Activated naive CD8-positive, alpha-beta T cell treated with anti-CD3 and anti-CD28 coated beads, Interleukin-2, amount 10 ng/mL, durations not matched to agents 7 days and 5 days (primary cell): ENCODE measurements at regions not wholly inside any gene's neighbourhood (a gene's known extent, or its start where the extent isn't known, plus 50 kb on each side); places are given as distances from the start of the nearest gene placed in this dataset.

ENCODE experiments used
- ATAC-seq: fragments of 150-1000 bp; cut with Tn5 transposase; one replicate; pipeline ENCODE4 v1.10.0; 2021; ENCODE audit warnings: low read depth, moderate library complexity
- POLR2A ChIA-PET: fragments of 350-600 bp; sonication (Branson Sonifier 250); formaldehyde crosslinking; loops from one replicate; lab custom pipeline; 2021; ENCODE audit warnings: antibody characterized with exemption; lab: Charles Lee
- DNase-seq: peaks from one replicate; pipeline ENCODE4 v3.0.0; 2021
- H3K27ac Mint-ChIP-seq: one replicate; pipeline ENCODE4 v1.8.0; 2022; ENCODE audit warnings: mild to moderate bottlenecking, mixed read lengths
- H3K27me3 Mint-ChIP-seq: one replicate; pipeline ENCODE4 v1.8.0; 2022; ENCODE audit warnings: mild to moderate bottlenecking, moderate library complexity, mixed read lengths
- H3K36me3 Mint-ChIP-seq: one replicate; pipeline ENCODE4 v1.8.0; 2021; ENCODE audit warnings: mild to moderate bottlenecking, mixed read lengths
- H3K4me1 Mint-ChIP-seq: one replicate; pipeline ENCODE4 v1.8.0; 2021; ENCODE audit warnings: mixed read lengths
- H3K4me3 Mint-ChIP-seq: one replicate; pipeline ENCODE4 v1.8.0; 2022; ENCODE audit warnings: mild to moderate bottlenecking, moderate library complexity, mixed read lengths
- H3K9me3 Mint-ChIP-seq: one replicate; pipeline ENCODE4 v1.8.0; 2021; ENCODE audit warnings: mixed read lengths

DNA sequence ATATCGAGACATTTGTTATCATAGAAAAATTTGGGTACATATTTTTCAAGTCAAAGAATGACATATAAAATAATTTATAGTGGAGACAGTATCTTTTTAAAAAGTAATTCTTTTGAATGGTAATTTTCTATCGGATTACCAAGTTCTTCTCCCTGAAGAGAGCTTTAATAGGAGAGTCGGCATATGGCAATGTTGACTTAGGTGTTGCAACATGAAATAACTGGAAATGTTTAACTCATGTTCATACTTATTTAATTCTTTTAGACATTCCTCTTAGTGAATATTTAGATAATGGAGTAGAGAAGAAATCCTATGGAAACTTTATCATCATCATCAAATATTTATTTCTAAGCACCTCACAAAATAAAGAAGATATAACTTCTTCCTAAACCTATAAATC is 118.2 kb upstream of the CTNND2 start:
- H3K27me3 Mint-ChIP-seq: no peaks in the 10 kb centered on the region
- no peaks in the 10 kb centered on the region for H3K36me3 Mint-ChIP-seq
- ATAC-seq (no peak), DNase-seq (no peak)
- H3K9me3 Mint-ChIP-seq: no peaks in the 10 kb centered on the region
- H3K27ac Mint-ChIP-seq: no peak overlapping the region
- no peaks in the 10 kb centered on the region for H3K4me1 Mint-ChIP-seq
- H3K4me3 Mint-ChIP-seq: no peak overlapping the region
- POLR2A ChIA-PET: no interaction called here

DNA sequence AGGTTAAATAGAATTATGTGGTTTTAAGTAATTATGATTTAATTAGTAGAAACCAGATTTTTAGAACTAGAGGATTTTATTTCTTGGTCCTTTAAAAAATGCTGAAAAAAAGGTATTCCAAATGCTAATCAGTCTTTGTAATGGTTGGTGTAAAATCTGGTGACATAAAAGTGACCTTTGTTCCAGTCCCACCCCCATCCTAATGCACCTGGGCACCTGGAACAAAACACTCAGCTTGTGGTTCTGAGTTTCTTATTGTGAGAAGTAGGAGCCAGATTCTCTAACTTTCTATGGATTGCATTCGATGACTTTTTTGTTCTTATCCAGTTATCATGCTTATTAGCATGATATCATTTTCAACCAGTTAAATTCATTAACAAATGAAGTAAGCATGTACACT is 115.1 kb upstream of the CTNND2 start:
- Mint-ChIP-seq H3K9me3 (peaks cover 1% of the 10 kb centered on the region), H3K4me1 (no peaks in the 10 kb centered on the region), H3K27me3 (no peaks in the 10 kb centered on the region), H3K36me3 (no peaks in the 10 kb centered on the region), H3K4me3 (no peak overlapping the region), H3K27ac (no peak overlapping the region)
- POLR2A ChIA-PET: no interaction called here
- ATAC-seq: no peak
- no peak for DNase-seq

DNA sequence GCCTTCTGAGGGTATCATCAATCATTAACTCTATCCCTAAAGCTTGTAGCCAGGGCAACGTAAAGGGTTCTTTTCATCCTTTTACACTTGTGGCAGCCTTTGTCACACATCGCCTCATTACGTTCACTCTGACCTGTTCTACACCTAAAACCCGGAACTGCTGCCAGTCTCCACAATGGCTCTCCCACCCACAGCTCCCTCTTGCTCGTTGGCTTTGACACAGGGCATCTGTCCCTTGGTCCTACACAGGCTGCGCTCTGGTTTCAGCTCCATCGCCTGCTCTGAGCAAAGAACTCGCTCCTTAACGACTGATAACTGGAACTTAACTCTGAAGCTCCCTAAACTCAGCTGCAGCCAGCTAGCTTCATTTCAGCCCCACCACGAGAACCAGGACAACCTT is 112.8 kb upstream of the CTNND2 start:
- no peak for DNase-seq
- Mint-ChIP-seq H3K27ac (no peak overlapping the region), H3K36me3 (no peaks in the 10 kb centered on the region), H3K4me3 (no peak overlapping the region), H3K9me3 (peaks cover 3% of the 10 kb centered on the region), H3K4me1 (no peaks in the 10 kb centered on the region), H3K27me3 (no peaks in the 10 kb centered on the region)
- ATAC-seq: no peak
- POLR2A ChIA-PET: no interaction called here

DNA sequence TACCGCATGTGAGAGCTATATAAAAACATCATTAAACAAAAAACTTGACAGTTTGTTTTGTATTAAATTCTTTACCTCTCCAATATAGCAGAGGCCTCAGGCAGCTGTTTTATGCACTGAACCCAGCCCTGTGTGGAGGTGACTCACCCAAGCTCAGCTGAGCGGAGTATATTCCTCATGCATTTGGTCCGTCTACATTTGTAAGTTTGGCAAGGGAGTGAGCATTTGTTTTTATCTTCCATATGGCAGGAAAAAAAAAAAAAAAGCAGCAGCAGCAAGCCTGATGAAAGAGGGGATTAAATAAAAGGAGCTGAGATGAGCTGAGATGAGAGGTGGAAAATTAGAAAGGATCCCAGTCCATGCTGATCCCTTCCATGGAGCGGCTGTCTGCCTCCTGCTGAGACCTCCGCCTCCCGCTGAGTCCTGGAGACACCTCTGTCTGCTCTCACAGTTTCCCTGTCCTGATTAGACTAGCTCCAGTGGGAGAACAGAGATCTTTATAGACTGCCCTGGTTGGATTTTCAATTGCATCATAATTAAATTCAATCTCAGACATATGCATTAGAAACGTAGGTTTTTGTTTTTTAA is 112.0 kb upstream of the CTNND2 start:
- Mint-ChIP-seq H3K9me3 (peaks cover 3% of the 10 kb centered on the region), H3K4me1 (no peaks in the 10 kb centered on the region), H3K27me3 (no peaks in the 10 kb centered on the region), H3K4me3 (no peak overlapping the region), H3K36me3 (no peaks in the 10 kb centered on the region), H3K27ac (no peak overlapping the region)
- POLR2A ChIA-PET: no interaction called here
- ATAC-seq (no peak), DNase-seq (no peak)

DNA sequence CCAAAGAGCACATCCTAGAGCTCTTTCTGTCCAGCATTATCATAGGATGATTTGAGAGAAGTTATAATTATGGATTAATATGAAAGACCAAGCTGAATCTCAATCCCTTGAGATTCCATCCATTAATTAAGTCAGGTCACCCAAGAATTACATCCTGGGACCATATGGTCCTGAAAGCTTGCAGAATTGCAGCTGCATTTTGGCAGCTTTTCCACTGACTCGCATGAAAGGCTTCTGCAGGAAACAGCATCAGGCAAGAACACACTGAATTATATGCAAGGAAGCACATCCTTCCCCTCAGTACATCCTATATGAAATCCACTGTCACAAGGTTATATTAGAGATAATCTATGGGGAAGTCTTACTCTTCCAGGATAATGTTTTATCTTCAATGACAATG is 109.1 kb upstream of the CTNND2 start:
- POLR2A ChIA-PET: no interaction called here
- no peak overlapping the region for H3K27ac Mint-ChIP-seq

DNA sequence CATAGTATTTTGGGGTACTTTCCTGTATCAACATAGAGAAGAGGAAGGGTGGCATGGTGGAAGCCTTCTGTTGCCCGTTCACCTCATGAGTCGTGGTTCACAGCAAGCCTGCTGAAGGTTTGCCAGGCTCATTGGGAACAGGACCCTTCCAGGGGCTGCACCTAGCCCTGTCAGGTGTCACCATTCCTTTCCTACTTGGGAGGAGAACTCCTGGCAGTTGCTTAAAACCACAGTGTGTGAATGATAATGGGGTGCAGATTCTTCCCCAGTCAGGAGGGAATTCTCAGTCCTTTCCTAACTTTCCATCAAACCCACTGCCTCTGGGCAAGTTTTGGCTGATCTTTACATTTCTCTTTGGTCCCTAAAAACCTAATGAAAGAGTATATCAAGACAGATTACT is 99.4 kb upstream of the CTNND2 start:
- H3K36me3 Mint-ChIP-seq: no peaks in the 10 kb centered on the region
- H3K4me3 Mint-ChIP-seq: no peak overlapping the region
- no peaks in the 10 kb centered on the region for H3K4me1 Mint-ChIP-seq
- H3K27ac Mint-ChIP-seq: no peak overlapping the region
- POLR2A ChIA-PET: no interaction called here
- DNase-seq: no peak
- ATAC-seq: no peak
- H3K27me3 Mint-ChIP-seq: no peaks in the 10 kb centered on the region
- no peaks in the 10 kb centered on the region for H3K9me3 Mint-ChIP-seq

More for the DNA sequence above, 109.1 kb upstream of the CTNND2 start:
- ATAC-seq: no peak
- Mint-ChIP-seq H3K9me3 (peaks cover 3% of the 10 kb centered on the region), H3K4me3 (no peak overlapping the region), H3K27me3 (no peaks in the 10 kb centered on the region), H3K36me3 (no peaks in the 10 kb centered on the region), H3K4me1 (no peaks in the 10 kb centered on the region)
- no peak for DNase-seq

DNA sequence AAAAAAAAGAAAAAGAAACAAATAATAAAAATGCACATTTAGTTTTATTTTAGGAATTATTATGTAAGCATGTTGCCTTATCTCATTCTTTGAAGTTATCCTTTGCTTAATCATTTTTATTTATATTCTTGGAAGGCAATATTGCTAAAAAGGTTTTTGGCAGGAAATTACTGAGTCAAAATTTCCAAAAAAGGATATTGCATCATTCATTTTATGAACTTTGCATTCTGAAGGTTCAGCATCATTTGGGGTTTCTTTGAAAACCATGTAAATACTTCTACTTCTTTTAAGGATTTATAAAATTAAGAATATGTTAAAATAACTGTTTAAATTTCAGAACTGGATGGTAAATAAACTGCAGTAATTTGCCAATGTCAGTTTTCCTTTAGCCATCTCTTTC is 94.2 kb upstream of the CTNND2 start:
- no peak overlapping the region for H3K27ac Mint-ChIP-seq
- peaks cover 9% of the 10 kb centered on the region for H3K9me3 Mint-ChIP-seq
- no peak overlapping the region for H3K4me3 Mint-ChIP-seq
- no peaks in the 10 kb centered on the region for H3K27me3 Mint-ChIP-seq
- POLR2A ChIA-PET: no interaction called here
- no peaks in the 10 kb centered on the region for H3K36me3 Mint-ChIP-seq
- no peak for ATAC-seq
- no peaks in the 10 kb centered on the region for H3K4me1 Mint-ChIP-seq
- DNase-seq: no peak

DNA sequence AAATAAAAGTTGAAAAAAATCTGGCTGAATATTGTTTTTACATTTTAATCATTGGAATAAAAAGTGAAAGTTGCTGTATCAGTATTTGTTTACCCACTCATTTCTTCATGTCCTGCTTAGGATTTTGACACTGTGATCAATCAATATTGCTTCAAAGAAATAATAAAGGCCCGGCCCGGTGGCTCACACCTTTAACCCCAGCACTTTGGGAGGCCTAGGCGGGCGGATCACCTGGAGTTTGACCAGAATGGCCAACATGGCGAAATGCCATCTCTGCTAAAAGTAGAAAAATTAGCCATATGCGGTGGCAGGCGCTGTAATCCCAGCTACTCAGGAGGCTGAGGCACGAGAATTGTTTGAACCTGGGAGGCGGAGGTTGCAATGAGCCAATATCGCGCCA is 93.7 kb upstream of the CTNND2 start:
- no peak for DNase-seq
- Mint-ChIP-seq H3K27me3 (no peaks in the 10 kb centered on the region), H3K27ac (no peak overlapping the region), H3K36me3 (no peaks in the 10 kb centered on the region), H3K4me1 (no peaks in the 10 kb centered on the region), H3K4me3 (no peak overlapping the region), H3K9me3 (peaks cover 9% of the 10 kb centered on the region)
- ATAC-seq: no peak
- POLR2A ChIA-PET: no interaction called here

DNA sequence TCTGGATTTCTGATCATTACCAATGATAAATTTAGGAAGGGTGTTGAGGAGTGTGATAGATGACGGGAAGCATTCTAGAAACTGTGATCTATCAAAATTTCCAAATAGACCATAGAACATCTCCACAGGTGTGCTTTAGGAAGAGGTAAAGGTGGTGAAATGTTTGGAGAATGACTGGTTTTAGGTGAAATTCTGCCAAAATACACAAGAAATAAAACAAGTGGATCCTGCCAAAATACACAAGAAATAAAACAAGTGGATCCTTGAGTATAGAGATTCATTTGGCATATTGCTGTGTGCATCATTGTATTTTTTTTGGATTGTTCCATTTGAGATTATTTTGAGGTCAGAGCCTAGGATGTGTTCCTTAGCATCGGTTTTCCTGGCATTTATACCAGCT is 88.3 kb upstream of the CTNND2 start:
- Mint-ChIP-seq H3K27me3 (no peaks in the 10 kb centered on the region), H3K36me3 (no peaks in the 10 kb centered on the region), H3K4me3 (no peak overlapping the region), H3K4me1 (no peaks in the 10 kb centered on the region), H3K27ac (no peak overlapping the region), H3K9me3 (peaks cover 9% of the 10 kb centered on the region)
- ATAC-seq (no peak), DNase-seq (no peak)
- POLR2A ChIA-PET: no interaction called here

DNA sequence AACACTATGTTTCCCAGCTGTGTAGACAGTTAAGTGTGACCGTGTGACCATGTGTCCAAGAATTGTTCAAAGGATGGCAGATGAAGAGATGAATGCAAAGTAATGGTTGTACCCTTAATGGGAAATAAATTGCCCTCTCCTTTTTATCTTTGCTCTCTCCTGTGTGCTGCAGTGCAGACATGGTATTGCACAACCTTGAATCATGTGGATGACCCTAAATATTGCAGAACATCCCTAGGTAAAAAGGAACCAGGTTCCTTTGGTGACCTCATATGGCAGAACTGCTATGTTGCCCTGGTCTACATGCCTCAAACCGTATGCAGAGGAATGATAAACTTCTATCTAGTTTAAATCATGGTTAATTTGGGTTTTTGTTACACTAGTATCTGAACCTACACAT is 81.7 kb upstream of the CTNND2 start:
- H3K4me1 Mint-ChIP-seq: no peaks in the 10 kb centered on the region
- POLR2A ChIA-PET: no interaction called here
- H3K9me3 Mint-ChIP-seq: no peaks in the 10 kb centered on the region
- no peaks in the 10 kb centered on the region for H3K36me3 Mint-ChIP-seq
- no peaks in the 10 kb centered on the region for H3K27me3 Mint-ChIP-seq
- ATAC-seq (no peak), DNase-seq (no peak)
- no peak overlapping the region for H3K27ac Mint-ChIP-seq
- no peak overlapping the region for H3K4me3 Mint-ChIP-seq

DNA sequence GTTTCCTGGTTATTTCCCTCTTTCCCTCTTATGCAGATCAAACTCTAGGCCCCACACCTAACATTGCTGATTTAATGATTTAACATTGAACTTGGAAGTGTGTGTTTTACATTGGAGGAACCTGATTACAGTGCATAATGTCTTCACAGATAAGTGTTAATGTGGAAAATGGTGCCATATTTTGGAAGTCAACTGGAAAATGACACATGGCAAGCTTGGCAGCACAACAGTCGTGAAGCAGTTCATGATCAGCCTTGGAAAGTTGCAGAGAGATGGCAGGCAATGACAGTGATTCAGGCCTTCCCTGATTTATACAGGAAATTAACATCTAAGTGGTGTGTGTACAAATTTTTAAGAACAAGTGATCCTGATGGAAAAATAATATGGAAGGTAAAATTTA is 80.0 kb upstream of the CTNND2 start:
- no peaks in the 10 kb centered on the region for H3K36me3 Mint-ChIP-seq
- DNase-seq (no peak), ATAC-seq (no peak)
- no peaks in the 10 kb centered on the region for H3K9me3 Mint-ChIP-seq
- no peak overlapping the region for H3K4me3 Mint-ChIP-seq
- H3K27ac Mint-ChIP-seq: no peak overlapping the region
- POLR2A ChIA-PET: no interaction called here
- H3K27me3 Mint-ChIP-seq: no peaks in the 10 kb centered on the region
- H3K4me1 Mint-ChIP-seq: no peaks in the 10 kb centered on the region

DNA sequence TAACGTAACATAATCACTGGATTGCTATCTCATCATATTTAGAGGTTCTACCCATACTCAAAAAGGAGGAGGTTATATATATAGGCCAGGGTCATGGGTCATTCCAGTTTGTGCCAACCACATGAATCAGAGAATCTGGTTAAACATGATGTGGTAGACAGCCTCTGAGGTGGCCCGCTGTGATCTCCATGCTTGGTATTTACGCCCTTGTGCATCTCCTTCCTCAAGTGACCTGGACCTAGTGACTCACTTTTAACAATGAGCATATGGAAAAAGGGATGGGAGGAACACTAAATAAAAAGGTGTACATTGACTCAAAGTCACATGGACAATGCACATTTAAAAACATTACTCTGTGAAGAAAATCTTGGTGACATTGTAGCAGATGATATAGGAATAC is 77.7 kb upstream of the CTNND2 start:
- H3K4me3 Mint-ChIP-seq: no peak overlapping the region
- POLR2A ChIA-PET: no interaction called here
- H3K27me3 Mint-ChIP-seq: no peaks in the 10 kb centered on the region
- H3K36me3 Mint-ChIP-seq: no peaks in the 10 kb centered on the region
- H3K9me3 Mint-ChIP-seq: no peaks in the 10 kb centered on the region
- ATAC-seq (no peak), DNase-seq (no peak)
- H3K27ac Mint-ChIP-seq: no peak overlapping the region
- H3K4me1 Mint-ChIP-seq: no peaks in the 10 kb centered on the region

DNA sequence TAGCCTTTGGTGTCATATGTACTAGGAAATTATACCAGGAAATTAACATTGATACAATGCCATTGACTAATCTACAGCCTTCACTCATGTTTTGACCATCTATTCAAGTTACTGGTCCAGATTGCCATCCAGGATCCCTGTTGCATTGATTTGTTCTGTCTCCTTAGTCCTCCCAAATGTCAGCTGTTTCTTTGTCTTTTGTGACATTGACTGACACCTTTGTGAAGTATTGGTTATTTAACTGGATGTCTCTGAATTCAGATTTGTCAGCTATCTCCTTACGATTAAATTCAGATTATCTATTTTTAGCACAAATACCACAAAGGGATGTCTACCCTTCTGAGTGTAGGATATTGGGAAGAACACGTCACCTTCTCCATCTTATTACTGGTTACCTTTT is 73.7 kb upstream of the CTNND2 start:
- Mint-ChIP-seq H3K4me3 (no peak overlapping the region), H3K9me3 (no peaks in the 10 kb centered on the region)

DNA sequence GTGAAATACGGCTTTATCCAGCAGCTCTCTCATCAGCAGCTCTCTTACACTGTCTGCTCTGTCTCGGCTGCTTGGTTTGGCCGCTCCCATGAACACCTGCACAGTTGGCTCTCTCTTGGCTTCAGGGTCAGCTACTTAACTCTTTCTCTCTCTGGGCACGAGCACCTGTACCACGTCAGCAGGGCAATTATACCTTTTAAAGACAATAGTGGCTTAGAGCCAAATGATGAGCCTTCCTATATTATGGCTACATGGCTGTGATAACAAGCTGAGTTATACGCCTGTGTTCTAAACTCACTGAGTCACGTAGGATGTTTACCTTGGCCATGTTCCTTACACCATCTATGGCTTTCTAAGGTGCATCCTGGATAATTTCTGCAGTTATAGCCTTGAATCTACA is 69.2 kb upstream of the CTNND2 start:
- DNase-seq (no peak), ATAC-seq (no peak)
- peaks cover 2% of the 10 kb centered on the region for H3K9me3 Mint-ChIP-seq
- H3K4me3 Mint-ChIP-seq: no peak overlapping the region
- H3K4me1 Mint-ChIP-seq: no peaks in the 10 kb centered on the region
- no peak overlapping the region for H3K27ac Mint-ChIP-seq
- H3K36me3 Mint-ChIP-seq: no peaks in the 10 kb centered on the region
- H3K27me3 Mint-ChIP-seq: no peaks in the 10 kb centered on the region
- POLR2A ChIA-PET: no interaction called here

More for the DNA sequence above, 73.7 kb upstream of the CTNND2 start:
- DNase-seq: no peak
- POLR2A ChIA-PET: no interaction called here
- no peak for ATAC-seq
- Mint-ChIP-seq H3K36me3 (no peaks in the 10 kb centered on the region), H3K27ac (no peak overlapping the region), H3K27me3 (no peaks in the 10 kb centered on the region), H3K4me1 (no peaks in the 10 kb centered on the region)

DNA sequence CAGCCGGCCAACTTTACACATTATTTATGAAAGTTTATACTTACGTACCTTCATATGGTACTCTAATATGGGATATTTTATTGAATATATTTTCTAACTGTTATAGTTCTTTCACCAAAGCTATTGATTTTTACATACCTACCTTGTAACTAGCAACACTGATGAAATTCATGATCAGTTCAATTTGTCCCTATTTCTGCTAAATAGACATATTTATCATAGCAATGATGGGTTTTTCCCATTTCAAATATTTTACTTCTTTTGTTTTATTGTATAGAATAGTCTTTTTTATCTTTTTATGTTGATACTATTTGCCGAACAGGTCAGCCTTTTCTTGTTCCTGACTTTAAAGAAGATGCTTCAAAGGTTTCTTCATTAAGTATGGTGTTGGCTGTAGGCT is 59.0 kb upstream of the CTNND2 start:
- ATAC-seq: no peak
- H3K27ac Mint-ChIP-seq: no peak overlapping the region
- no peaks in the 10 kb centered on the region for H3K4me1 Mint-ChIP-seq
- H3K27me3 Mint-ChIP-seq: no peaks in the 10 kb centered on the region
- no peak for DNase-seq
- H3K36me3 Mint-ChIP-seq: no peaks in the 10 kb centered on the region
- POLR2A ChIA-PET: no interaction called here
- no peaks in the 10 kb centered on the region for H3K9me3 Mint-ChIP-seq
- H3K4me3 Mint-ChIP-seq: no peak overlapping the region
